T-helper 2 cell treated with Interferon-gamma antibody and Interleukin-4, amounts not matched to agents 5 μg/mL and 100 μg/mL, for 36 hours (primary cell): ENCODE measurements at regions not wholly inside any gene's neighbourhood (a gene's known extent, or its start where the extent isn't known, plus 50 kb on each side); places are given as distances from the start of the nearest gene placed in this dataset.
"Not testable (repeated sequence)": the region's sequence is repeated elsewhere in the genome, so short reads cannot be mapped to it uniquely, and the experiment has no call there.

Experiments used
- DNase-seq: peaks from one replicate; pipeline ENCODE4 v3.0.0; 2021; ENCODE audit warnings: low spot score
- H3K27ac Mint-ChIP-seq: one replicate; pipeline ENCODE4 v1.8.0; 2021; ENCODE audit warnings: mild to moderate bottlenecking, mixed read lengths
- H3K27me3 Mint-ChIP-seq: one replicate; pipeline ENCODE4 v1.8.0; 2021; ENCODE audit warnings: low read depth, mixed read lengths
- H3K36me3 Mint-ChIP-seq: one replicate; pipeline ENCODE4 v1.8.0; 2021; ENCODE audit warnings: low read depth, mixed read lengths
- H3K4me1 Mint-ChIP-seq: one replicate; pipeline ENCODE4 v1.8.0; 2021; ENCODE audit warnings: low read depth, mixed read lengths
- H3K4me3 Mint-ChIP-seq: one replicate; pipeline ENCODE4 v1.8.0; 2022; ENCODE audit warnings: mild to moderate bottlenecking, moderate library complexity, mixed read lengths
- H3K9me3 Mint-ChIP-seq: one replicate; pipeline ENCODE4 v1.8.0; 2021; ENCODE audit warnings: mixed read lengths

DNA sequence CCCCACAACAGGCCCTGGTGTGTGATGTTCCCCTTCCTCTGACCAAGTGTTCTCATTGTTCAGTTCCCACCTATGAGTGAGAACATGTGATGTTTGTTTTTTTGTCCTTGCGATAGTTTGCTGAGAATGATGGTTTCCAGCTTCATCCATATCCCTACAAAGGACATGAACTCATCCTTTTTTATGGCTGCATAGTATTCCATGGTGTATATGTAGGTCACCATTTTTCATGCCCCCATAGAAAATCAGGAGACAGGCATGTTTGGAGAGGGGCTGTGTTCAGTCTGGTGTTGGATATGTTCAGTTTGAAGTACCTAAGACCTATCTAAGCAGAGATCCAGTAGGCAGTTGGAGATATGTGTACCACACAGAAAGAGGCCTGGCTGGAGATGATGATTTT, 111.2 kb downstream of the MTX3 start:
- H3K36me3 Mint-ChIP-seq, H3K27me3 Mint-ChIP-seq, DNase-seq, H3K9me3 Mint-ChIP-seq, H3K4me3 Mint-ChIP-seq, H3K27ac Mint-ChIP-seq, H3K4me1 Mint-ChIP-seq: not testable (repeated sequence)

DNA sequence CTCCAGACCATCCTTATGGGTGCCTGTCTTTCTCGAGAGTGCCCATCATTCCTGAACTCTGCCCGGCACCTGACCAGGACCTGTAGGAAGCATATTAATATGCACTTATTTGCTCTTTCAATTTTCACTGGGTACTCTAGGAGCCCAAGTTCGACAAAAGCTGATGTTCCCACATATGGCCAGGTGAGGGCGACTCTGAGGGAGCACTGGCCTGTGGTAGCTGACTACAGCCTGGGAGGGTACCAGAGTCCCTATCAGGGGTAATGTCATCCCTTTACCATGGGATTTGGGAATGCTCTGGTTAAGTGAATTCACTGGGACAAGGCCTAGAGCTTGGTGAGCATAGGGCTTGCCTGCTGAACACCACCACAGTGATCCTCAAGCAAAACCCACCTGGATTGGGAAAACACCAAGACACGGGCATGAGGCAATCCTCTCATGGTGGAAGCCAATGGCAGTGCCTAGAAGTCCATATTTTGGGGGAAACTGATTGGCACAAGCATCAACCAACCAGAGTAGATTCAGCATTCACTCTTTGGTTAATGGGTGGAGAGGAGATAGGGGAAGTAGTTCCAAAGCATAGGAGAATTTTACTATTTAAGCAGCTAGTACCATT, 112.2 kb downstream of the MTX3 start:
- DNase-seq, result peak; percentile 13
- Mint-ChIP-seq H3K27me3 (peaks cover 3% of the 10 kb centered on the region), H3K9me3 (no peaks in the 10 kb centered on the region), H3K4me3 (no peak overlapping the region), H3K36me3 (no peaks in the 10 kb centered on the region), H3K27ac (no peak overlapping the region), H3K4me1 (peaks cover 2% of the 10 kb centered on the region)

DNA sequence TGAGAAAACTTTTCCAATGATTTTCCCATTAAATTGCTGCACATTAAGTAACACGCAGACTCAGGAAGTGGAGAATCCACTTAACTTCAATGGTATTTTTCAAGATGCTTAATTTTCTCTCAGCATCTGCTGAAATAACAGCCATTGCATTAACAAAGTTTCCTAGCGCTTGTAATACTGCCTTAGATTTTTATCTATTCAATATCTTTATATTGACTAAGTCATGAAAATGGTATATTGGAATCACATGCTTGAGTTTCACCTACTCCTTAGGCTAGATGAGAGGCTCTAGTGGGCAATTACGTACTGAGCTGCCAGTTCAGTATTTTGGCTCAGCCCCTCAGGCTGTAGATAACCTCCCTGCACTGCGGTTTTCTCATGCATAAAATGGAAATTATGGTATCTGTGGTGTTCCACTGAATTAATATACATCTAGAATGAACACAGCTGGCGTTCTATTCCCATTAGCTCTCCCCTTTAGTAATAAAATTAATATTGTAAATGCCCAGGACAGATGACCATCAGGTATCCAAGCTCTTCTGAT, 112.9 kb downstream of the MTX3 start:
- DNase-seq, result no peak
- Mint-ChIP-seq H3K36me3 (no peaks in the 10 kb centered on the region), H3K4me1 (no peaks in the 10 kb centered on the region), H3K4me3 (no peak overlapping the region), H3K27me3 (peaks cover 3% of the 10 kb centered on the region), H3K27ac (no peak overlapping the region), H3K9me3 (no peaks in the 10 kb centered on the region)

DNA sequence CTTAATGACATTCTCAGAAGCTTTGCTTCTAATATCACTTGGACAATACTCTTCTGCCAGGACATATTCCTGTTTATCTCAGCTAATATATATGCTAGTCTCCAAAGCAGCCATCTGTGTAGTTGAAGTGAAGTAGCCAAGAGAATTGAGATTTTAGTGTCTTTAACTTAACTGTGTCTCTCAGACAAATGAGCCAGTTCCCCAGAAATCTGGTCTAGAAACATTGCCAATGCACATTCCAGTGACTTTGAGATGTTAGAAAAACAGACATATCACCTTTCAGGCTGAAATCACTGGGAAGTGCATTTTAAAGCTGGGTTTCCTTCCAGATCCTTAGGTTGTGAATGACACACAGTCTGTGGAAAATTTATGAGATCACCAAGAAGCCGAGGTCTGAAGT, 114.6 kb downstream of the MTX3 start:
- no peaks in the 10 kb centered on the region for H3K36me3 Mint-ChIP-seq
- H3K4me1 Mint-ChIP-seq, result no peaks in the 10 kb centered on the region
- H3K9me3 Mint-ChIP-seq, result no peaks in the 10 kb centered on the region
- peaks cover 3% of the 10 kb centered on the region for H3K27me3 Mint-ChIP-seq
- DNase-seq, result no peak
- H3K4me3 Mint-ChIP-seq, result no peak overlapping the region
- H3K27ac Mint-ChIP-seq, result no peak overlapping the region

DNA sequence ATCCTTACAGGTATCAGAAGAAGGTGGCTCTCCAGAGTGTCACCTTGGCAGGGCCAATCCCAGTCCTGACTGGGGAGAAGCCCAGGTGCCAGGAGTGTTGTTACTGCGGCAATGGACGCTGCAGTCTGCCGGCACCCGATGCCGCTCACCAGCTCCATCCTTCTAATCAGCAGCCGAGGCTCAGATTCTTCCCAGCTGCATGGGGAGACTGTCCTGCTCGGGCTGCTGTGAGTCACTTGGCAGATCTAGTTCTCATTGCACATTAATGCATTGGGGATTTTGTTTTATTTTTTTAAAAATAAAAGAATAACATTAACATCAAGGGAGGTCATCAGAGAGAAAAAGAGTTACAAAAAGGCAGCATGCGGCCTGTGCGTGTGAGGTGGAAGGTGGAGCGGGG, 115.8 kb downstream of the MTX3 start:
- no peak overlapping the region for H3K27ac Mint-ChIP-seq
- no peaks in the 10 kb centered on the region for H3K4me1 Mint-ChIP-seq
- no peak for DNase-seq
- H3K9me3 Mint-ChIP-seq, result no peaks in the 10 kb centered on the region
- H3K36me3 Mint-ChIP-seq, result no peaks in the 10 kb centered on the region
- H3K4me3 Mint-ChIP-seq, result no peak overlapping the region
- H3K27me3 Mint-ChIP-seq, result peaks cover 3% of the 10 kb centered on the region

DNA sequence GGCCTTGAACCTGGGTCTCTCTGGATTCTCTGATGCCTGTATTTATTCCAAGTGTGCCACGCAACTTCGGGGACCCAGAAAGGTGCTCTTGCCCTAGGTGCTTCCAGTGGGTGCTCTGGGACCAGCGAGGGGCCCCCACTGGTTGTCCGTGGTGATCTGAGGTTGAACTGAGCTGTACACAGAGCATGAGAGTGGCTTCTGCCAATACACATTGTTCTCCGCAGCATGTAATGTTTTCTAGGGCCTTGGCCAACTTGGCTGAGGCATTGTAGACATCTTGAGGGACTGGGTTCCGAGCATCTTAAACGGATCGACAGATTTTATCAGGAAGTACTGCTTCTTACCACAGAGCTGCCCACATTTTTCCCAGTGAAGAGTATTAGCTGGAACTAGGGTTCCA, 117.9 kb downstream of the MTX3 start:
- H3K4me1 Mint-ChIP-seq, result no peaks in the 10 kb centered on the region
- H3K9me3 Mint-ChIP-seq, result no peaks in the 10 kb centered on the region
- no peak overlapping the region for H3K4me3 Mint-ChIP-seq
- H3K27ac Mint-ChIP-seq, result no peak overlapping the region
- H3K36me3 Mint-ChIP-seq, result no peaks in the 10 kb centered on the region
- peaks cover 6% of the 10 kb centered on the region for H3K27me3 Mint-ChIP-seq
- no peak for DNase-seq

DNA sequence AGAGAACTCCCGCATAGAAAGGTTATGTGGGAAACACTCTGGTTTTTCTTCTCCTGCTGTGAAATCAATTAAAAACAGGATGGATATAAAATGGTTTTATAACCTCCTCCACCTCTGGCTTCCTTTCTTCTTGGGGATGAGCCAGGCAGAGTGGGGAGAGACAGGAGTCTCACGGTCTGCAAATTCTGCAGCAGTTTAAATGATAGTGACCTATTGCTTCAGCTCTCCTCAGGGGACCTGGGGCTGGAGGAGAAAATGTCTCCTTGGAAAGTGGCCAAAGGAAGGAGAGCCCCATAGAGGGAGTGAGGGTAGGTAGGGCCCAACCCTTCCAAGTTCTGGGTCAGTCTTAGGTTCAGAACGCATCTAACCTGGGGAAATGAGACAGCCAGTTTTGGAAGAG, 118.8 kb downstream of the MTX3 start:
- H3K9me3 Mint-ChIP-seq, result no peaks in the 10 kb centered on the region
- H3K4me1 Mint-ChIP-seq, result no peaks in the 10 kb centered on the region
- H3K36me3 Mint-ChIP-seq, result no peaks in the 10 kb centered on the region
- no peak overlapping the region for H3K4me3 Mint-ChIP-seq
- no peak overlapping the region for H3K27ac Mint-ChIP-seq
- DNase-seq, result no peak
- H3K27me3 Mint-ChIP-seq, result peaks cover 6% of the 10 kb centered on the region

DNA sequence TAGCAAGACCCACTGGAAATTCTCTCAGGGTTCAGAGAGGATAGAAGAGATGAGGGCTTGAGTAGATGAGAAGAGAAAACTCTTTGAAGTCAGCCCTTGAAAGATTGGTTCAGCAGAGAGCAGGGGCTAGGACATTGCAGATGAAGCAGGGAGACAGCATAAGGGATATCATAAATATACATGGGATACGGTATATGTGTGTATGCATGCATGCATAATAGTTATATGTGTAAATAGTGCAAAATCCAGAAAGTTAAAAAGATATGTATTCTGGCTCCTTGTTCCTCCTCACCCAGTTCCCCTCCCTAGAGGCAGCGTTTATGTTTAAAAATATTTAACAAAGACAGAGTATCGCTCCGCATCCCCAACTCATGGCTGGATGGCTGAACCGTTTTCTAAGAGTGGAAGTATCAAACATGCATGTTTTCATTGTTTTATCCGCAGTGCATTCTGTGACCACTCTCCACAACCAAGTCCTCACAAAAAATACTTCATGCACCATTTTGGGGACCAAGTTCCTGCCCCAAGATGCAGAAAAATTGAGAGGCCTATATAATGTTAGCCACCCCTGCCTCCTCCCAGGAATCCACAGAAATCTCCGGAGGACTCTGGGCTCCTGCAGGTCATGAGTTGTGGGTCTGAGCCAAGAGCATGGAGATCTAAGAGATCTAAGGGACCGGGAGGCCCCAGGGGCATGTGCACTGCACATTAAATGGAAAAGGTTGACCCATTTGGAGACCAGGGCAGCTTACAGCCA, 119.5 kb downstream of the MTX3 start:
- no peak for DNase-seq
- no peaks in the 10 kb centered on the region for H3K9me3 Mint-ChIP-seq
- H3K27me3 Mint-ChIP-seq, result peaks cover 8% of the 10 kb centered on the region
- H3K36me3 Mint-ChIP-seq, result no peaks in the 10 kb centered on the region
- no peaks in the 10 kb centered on the region for H3K4me1 Mint-ChIP-seq
- H3K4me3 Mint-ChIP-seq, result no peak overlapping the region
- H3K27ac Mint-ChIP-seq, result no peak overlapping the region

DNA sequence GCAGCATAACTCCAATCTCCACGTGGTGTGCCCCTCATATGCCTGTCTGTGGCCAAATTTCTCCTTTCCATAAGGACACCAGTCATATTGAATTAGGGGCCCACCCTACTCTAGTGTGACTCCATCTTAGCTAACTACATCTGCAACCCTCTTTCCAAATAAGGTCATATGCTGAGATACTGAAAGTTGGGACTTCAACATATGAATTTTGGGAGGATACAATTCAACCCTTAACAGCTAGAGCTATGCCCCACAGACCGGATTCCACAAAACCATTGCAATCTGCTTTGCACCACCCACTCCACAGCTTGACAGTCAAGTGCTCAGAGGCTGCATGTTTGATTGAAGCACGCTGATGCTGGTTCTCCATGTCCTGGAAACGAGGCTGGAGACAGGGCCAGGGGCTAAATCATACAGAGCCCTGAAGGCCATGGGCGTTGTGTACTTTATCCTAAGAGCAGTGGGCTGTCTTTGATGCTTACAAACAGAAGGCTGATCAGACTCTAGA, 122.8 kb downstream of the MTX3 start:
- Mint-ChIP-seq H3K4me1 (no peaks in the 10 kb centered on the region), H3K36me3 (no peaks in the 10 kb centered on the region), H3K27ac (no peak overlapping the region), H3K4me3 (no peak overlapping the region), H3K27me3 (peaks cover 6% of the 10 kb centered on the region), H3K9me3 (no peaks in the 10 kb centered on the region)
- DNase-seq, result no peak

DNA sequence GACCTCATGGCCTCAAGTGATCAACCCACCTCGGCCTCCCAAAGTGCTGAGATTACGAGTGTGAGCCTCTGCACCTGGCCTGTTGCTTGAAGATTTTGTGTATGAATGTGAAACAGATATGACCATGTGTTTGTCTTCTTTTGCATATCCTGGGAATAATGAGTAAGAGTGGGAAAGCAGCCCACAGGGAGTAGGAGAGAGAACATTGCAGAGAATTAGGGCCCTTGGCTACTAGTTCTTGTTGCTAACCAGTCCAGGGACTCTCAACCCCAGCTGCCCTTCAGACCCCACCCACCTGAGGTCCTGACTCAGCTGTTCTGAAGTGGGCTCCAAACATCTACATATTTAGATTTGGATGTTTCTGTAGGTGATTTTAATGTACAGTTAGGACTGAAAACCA, 125.5 kb downstream of the MTX3 start:
- Mint-ChIP-seq H3K36me3 (no peaks in the 10 kb centered on the region), H3K9me3 (no peaks in the 10 kb centered on the region), H3K27ac (no peak overlapping the region), H3K27me3 (peaks cover 26% of the 10 kb centered on the region), H3K4me1 (no peaks in the 10 kb centered on the region), H3K4me3 (no peak overlapping the region)
- no peak for DNase-seq

DNA sequence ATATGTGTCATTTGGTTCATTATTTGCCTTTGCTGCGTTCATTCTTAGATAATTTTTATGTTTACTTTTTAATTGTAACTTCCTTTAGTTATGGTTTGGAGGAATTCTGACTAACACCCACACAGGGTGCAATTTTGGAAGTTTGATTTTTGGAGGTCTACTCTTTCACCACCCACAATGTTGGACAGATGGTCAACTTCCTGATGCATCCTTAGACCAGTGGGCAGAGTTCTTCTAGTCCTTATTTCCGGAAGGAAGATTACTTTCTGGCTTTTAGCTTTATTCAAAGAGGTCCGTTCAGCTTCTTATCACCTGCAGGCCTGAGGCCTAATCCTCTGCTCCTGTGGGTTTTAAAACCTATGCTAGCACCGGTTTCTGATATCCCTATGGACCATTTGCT, 126.7 kb downstream of the MTX3 start:
- no peaks in the 10 kb centered on the region for H3K4me1 Mint-ChIP-seq
- DNase-seq, result no peak
- no peak overlapping the region for H3K4me3 Mint-ChIP-seq
- H3K36me3 Mint-ChIP-seq, result no peaks in the 10 kb centered on the region
- H3K27me3 Mint-ChIP-seq, result peaks cover 29% of the 10 kb centered on the region
- no peak overlapping the region for H3K27ac Mint-ChIP-seq
- no peaks in the 10 kb centered on the region for H3K9me3 Mint-ChIP-seq

DNA sequence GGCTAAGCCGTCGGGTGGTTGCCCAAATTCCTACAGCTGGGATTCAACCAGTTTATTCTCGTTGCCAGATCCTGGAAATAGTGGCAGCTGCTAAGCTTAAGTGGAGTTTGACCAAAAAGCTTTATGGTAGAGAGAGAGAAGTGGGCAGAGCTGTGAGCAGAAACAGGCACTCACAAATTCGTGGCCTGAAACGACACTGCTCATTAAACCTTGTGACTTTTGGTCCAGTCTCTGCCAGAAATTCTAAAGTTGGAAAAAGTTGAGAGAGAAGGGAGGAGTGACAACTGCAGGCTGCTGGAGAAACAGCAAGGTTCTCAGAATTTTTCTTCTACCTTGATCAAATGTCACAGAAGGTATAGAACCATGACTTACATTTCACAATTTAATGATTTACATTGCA, 131.5 kb downstream of the MTX3 start:
- H3K4me3 Mint-ChIP-seq, result no peak overlapping the region
- H3K4me1 Mint-ChIP-seq, result no peaks in the 10 kb centered on the region
- no peaks in the 10 kb centered on the region for H3K9me3 Mint-ChIP-seq
- no peaks in the 10 kb centered on the region for H3K36me3 Mint-ChIP-seq
- no peak for DNase-seq
- no peak overlapping the region for H3K27ac Mint-ChIP-seq
- H3K27me3 Mint-ChIP-seq, result peaks cover 26% of the 10 kb centered on the region

DNA sequence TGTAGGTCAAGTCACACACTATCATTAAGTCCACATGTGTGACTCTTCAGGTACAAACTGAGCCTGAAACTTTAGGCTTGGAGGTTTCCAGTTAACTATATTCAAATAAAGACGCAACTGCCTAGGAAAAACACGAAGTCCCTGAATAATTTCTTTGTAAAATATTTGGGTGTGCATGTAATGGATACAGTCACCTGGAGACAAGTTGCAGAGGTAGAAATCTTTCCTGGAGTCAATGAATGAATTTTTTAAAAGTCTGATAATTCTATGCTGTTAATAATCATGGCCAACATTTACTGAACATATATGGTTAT, 132.7 kb downstream of the MTX3 start:
- H3K9me3 Mint-ChIP-seq, result no peaks in the 10 kb centered on the region
- no peak overlapping the region for H3K27ac Mint-ChIP-seq
- H3K4me1 Mint-ChIP-seq, result no peaks in the 10 kb centered on the region
- H3K36me3 Mint-ChIP-seq, result no peaks in the 10 kb centered on the region
- no peak overlapping the region for H3K4me3 Mint-ChIP-seq
- peaks cover 26% of the 10 kb centered on the region for H3K27me3 Mint-ChIP-seq
- DNase-seq, result no peak

DNA sequence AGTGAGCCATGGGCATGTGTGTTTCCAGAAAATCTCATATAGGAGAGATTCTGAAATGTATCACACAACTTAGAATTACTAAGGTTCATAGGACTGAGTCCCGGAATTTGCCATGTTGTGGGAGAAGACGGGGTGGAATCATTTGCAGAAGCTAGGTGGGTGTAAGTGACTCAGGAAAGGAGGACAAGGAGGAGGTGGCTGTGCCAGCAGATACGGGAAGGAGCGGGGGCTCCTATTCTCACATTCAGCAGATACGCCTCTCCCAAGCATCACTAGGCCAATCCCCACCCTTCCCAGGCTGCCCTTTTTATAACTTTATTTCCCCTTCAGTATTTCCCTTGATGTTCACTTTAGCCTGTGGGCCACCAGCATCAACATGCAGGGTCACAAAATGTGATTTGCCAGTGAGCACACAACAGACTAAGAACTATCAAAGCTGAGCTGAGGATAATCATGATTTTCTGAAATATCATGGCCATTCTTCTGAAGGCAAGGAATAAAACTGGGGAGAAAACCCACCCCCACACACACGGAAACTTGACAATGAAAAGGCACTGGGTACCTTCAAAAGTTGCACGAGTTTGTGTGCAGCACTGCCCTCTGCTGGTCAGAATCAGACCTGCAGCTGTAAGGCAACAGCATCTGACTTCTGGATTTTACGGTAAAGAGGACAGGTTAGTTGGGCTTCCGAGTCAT, 133.2 kb downstream of the MTX3 start:
- Mint-ChIP-seq H3K4me3 (no peak overlapping the region), H3K36me3 (no peaks in the 10 kb centered on the region), H3K27ac (no peak overlapping the region), H3K27me3 (peaks cover 22% of the 10 kb centered on the region), H3K4me1 (no peaks in the 10 kb centered on the region), H3K9me3 (no peaks in the 10 kb centered on the region)
- DNase-seq, result peak; percentile 57
